Stimulated activated CD8-positive, alpha-beta memory T cell treated with anti-CD3 and anti-CD28 coated beads, Interleukin-4, amount 100 ng/mL, for 48 hours (primary cell): ENCODE measurements at regions not wholly inside any gene's neighbourhood (a gene's known extent, or its start where the extent isn't known, plus 50 kb on each side); places are given as distances from the start of the nearest gene placed in this dataset.
"Not testable (repeated sequence)": the region's sequence is repeated elsewhere in the genome, so short reads cannot be mapped to it uniquely, and the experiment has no call there.

Source experiments
- DNase-seq: peaks from one replicate; pipeline ENCODE4 v3.0.0-alpha.2; 2020

DNA sequence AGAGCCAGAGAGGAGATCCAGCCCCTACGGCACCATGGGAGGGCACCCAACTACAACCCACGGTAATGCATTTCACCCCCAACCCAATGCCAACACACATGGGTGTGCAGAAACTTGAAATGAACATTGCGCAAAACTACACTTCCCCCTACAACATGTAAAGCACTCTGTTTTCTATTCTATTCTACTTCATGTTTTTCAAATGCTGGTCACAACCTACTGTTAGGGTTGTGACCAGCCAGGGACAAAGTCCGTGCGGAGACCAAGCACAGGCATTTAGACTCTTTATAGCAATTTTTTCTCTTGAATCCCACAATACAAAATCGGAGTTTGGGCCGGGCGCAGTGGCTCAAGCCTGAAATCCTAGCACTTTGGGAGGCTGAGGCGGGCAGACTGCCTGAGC, 90.6 kb downstream of the MRPL14 start:
- DNase-seq: no peak

DNA sequence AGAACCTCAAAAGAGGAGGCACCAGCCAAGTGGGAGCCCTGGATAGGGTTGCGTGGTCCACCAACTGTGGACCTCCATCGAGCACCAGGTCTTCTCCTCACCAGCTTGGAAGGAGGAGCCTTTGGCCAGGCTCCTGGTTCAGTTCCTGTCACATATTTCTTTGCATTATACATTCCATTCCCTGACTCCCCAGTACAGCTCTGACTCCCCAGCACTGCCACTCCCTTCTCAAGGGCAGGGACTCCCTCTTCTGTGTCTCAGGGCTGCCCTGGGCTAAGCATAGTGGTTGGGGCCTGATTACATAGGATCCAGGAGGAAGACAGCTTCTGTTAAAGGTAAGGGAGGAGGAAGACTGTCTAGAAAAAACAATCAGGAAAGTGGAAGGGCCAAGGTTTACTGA, 91.1 kb downstream of the MRPL14 start:
- no peak for DNase-seq

DNA sequence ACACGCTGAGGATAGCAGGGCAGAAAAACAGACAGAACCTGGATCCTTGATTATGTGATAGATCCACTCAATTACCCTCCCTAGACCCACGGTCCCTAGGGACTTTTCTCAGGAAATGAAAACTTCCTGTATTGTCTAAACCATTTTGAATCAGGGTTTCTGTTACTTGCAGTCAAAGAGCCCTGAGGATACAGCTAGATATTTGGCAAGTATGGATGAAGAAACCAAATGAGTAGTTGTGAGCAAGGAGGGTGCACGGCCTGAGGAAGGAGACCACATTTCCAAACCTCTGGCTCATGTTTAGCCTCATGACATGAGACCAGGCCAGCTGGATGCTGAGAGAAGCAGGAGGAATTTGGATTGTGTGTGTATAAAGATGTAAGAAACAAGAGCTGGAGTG, 91.6 kb downstream of the MRPL14 start:
- no peak for DNase-seq

DNA sequence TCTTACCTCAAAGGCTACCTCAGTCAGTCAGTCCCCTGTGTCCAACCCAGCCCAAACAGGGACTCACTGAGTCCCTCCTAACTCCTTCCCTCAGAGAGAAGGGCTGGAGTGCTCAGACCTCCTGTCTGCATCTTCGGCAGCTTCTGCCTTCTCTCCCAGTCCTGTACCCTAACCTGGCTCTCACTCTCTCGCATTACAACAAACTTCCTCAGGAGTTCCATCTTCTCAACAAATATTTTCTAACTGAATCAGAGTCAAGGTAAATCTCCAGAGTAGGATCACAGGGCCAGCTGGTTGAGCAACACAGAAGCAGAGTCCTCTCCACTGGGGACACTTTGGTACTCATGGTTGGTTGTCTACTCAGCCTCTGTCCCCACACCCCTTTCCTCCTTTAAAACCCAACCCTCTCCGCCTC, 92.3 kb downstream of the MRPL14 start:
- DNase-seq: no peak

DNA sequence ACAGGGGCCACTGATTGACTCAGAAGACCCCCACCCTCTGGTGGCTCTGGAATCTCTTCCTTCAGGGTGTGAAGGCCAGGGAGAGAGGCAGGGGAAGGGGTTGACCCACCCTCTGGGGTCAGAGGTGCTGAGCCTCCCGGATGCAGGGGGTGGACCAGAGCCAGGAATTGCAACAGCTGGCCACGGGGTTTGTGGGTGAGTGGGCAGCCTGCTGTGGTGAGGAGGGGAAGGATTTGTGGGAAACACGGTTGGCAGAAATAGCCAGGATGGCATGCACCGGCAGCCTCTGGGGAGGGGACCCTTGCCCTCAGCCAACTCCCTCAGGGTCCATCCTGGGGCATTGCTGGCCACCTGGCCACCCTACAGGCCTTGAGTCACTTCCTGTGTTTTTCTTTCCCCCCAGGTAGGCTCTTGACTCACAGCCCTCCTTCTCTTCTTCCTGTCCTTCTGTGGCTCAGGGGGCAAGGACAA, 92.8 kb downstream of the MRPL14 start:
- no peak for DNase-seq

DNA sequence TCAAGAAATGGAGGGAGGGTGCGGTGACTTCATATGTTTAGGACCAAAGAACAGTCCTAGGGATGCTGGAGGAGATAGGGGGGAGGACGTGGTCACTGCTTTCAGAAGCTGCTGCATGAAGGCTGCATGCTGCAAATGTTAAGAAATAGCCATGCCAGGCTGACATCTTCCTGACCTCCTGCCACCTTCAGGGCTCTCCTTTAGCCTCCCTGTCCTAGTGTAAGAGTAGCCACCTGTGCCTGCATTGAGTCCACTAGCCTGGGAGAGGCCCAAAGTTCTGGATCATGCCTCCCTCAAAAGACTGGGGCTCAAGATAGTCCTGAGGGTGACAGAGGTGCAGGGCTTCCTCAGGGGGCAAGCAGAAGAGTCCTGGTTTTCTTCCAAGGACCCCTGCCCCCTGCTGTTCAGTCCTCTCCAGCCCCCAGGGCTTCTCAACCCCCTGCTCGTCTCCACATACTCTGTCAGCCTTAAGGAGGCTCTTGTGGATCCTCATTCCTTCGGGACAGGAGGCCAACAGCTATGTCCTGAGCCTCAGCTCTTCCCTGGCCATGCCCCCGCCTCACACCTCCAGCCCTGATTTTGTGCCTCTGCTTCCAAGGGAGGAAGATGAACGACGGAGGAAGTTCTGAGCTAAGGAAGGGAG, 96.3 kb downstream of the MRPL14 start:
- no peak for DNase-seq

DNA sequence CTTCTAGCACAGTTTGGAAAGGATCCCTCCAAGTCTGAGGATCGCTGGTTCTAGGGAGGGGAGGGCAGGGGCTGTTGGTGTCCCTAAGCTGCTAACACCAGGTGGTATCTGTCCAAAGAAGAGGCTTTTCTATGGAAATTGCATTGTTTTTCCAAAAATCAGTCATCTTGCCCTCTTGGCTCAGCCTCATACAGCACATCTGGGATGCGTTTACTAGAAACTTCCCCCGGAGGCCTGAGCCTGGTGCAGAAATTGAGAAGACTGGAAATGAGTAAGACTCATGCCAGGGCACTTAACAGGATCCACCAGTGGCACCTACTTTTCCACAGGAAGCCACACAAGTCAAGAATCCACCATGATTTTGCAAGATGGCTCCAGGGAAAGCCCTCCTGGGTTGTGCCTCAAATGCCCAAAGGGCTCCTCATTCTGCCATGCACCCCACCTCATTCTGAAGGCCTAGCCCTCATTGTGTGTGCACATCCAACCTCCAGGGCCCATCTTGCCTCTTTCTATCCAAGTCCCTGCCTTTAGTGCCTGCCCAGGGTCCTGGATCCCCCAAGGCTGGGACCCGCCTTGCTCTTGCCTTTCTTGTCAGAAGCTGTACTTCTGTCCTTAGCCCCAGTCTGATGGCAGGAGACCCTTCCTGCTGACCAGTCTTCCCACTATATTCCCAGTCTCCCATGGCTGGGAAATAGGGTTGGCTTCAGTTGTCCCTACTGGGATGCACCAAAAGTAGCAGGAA, 97.6 kb downstream of the MRPL14 start:
- no peak for DNase-seq

DNA sequence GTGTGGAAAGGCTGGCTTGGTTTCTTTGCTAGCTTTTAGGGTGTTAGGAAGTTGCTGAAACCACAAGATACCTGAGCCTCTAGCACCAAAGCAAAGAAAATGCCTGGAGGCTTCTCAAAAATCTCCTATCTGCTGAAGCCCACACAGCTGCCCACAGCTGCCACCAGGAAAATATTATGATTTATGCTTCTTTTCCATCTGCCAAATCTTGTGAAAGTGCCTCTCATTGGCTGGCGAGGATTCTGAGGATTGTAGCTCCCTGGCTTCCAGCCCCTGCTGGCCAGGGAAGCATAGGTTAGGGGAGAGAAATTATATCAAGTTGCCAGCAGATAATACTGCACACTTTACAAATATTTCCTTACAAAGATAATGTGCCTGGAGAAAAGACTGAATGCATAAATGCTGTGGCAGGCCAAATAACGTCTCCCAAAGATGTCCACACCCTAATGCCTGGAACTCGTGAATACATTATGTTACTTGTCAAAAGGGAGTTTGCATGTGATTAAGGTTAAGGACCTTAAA, 98.4 kb downstream of the MRPL14 start:
- DNase-seq: no peak

DNA sequence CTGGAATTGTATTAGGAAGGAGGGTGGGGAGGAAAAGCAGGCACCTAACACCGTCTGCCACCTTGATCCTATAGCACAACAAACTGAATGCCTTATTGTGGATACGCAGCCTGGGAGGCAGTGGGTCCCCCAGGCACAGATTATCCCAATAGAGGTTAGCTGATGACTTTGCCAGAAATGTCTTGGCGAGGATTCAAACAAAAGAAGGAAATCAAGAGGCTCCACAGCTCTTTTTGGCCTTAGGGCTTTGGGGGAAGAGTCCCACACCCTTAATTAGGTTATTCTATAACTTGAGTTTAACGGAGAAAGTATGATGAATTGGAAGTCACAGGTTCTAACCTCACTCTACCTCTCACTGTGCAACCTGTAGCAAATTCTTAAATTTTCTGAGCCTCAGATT, 102.0 kb downstream of the MRPL14 start:
- no peak for DNase-seq

DNA sequence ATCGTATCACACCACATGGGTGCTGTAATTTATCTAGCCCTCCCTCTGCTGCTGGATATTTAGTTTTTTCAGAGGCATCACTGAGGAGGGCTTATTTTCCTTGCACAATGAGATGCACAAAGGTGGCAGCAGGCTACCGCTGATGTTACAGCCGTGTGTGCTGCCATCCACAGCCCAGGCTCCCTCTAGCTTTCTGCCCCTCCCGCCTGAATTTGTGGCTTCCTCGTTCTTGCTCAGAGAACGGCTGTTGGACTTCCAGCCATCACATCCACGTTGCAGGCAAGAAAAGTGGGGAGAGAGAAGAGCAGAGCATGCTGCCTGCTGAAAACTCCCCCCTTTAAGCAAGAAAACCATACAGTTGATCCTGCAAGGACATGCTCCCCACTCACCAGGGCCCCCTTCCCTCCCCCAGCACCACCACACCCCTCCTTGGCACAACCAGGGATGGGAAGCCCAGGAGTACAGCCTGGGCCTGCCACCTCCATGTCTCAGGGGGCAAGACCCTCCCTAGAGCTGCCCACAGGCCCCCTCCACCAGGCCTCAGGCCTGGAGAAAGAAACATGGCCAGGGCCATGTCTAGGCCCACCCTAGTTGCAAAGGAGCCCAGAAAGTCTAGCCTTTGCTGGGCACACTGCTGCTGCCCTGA, 102.6 kb downstream of the MRPL14 start:
- DNase-seq: no peak

DNA sequence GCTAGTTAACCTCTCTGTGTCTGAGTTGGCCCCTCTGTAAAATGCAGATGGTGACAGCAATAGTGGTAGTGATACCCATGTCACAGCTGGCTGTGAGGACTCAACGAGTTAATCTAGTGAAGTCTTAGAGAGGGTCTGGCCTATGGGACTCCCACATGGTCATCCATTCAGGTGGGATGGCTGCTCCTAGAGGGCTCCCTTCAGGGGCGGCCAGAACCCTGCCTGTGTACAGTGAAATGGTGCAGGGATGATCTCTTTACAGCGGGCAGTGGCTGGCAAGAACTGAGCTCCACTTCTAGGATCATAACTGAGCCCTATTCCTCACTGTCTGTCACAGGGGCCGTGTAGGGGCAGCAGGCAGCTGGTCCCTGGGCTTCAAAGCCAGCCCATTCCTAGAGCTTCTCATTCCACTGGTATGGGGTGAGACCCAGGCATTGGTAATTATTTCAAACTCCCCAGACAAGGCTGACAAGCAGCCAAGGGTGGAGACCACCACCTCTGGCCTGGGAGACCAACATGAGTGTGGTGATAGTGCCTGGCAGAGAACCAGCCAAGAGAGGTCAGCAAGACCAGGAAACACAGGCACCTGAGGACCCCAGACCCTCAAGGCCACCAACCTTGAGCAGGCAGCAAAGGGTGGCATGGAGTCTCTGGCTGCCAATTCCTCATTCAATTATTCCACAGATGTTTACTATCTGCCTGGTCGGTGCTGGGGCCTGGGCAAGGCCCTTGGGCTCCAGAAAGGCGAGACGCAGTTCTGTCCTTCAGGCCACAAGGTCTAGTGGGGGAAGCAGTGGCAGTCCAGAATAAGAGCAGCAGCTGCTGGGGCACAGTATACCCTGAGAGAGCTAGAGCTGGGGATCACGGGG, 103.4 kb downstream of the MRPL14 start:
- no peak for DNase-seq

DNA sequence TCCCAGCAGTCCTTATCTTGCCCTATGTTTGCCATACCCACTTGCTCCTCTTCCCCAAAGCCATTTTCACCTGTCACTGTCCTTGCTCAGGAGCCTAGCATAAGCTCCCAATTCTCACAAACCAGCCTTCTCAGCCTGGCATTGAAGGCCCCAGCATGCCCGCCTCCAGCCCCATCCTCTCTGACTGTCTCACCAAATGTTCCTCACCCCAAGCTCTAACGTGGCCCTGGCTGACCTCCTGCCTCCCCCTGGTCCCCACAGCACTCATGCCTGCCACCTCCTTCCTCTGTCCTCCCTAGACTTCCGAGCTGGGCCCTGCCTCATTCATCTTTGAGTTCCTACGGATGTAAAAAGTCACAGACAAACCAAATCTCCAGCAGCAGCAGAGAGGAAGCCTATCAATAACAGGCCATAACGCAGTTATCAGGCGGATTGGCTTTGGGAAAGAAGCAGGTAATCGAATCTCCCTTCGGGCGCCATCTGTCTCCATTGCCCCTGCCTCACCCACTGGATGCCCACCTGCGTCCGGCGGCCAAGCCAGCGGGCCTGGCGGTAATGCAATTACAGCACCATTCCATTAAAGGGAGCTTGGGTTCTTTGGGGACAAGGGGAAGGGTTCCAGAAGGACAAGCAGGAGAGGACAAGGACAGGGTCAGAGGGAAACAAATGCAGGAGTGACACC, 104.4 kb downstream of the MRPL14 start:
- no peak for DNase-seq

DNA sequence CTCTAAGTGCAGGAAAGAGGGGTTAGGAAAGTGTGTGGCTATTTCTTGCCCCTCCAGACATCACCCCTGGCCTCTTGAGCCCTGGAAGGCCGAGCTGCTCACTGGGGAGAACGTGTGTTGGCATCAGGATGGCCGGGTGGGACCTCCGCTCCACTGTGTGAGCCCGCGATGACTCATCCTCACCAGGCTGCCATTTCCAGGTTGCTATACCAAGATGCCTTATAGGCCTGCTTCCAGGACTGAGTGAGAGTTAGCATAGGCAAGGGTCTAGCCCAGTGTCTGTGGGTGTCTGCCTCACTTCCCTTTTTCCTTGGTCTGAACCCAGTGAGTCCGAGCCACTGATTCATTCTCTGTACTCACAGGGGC, 105.0 kb downstream of the MRPL14 start:
- no peak for DNase-seq

DNA sequence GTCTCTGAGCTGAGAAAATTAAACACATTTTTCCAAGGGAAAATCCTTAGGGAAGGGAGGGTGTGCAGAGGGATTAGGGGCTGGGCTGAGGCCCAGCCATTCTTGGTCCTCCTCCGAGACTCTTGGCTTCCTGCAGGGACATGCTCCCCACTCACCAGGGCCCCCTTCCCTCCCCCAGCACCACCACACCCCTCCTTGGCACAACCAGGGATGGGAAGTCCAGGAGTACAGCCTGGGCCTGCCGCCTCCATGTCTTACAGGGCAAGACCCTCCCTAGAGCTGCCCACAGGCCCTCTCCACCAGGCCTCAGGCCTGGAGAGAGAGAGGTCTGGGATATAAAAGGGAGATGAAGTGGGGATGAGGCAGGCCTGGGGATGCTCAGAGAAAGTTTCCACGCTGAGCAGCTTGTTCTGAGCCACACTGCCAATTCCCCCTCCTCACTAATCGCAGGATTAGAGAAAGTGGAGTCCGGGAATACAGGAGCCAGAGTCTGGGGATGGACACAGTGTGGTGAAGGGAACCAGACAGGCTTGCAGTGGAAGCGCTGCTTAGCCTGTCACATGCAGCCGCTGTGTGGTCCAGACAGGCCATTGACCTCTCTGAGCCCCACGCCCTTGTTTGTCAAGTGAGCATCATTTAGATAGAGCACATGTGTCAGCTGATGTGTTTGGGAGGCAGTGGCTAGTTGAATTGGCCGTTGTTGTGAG, 105.5 kb downstream of the MRPL14 start:
- no peak for DNase-seq

DNA sequence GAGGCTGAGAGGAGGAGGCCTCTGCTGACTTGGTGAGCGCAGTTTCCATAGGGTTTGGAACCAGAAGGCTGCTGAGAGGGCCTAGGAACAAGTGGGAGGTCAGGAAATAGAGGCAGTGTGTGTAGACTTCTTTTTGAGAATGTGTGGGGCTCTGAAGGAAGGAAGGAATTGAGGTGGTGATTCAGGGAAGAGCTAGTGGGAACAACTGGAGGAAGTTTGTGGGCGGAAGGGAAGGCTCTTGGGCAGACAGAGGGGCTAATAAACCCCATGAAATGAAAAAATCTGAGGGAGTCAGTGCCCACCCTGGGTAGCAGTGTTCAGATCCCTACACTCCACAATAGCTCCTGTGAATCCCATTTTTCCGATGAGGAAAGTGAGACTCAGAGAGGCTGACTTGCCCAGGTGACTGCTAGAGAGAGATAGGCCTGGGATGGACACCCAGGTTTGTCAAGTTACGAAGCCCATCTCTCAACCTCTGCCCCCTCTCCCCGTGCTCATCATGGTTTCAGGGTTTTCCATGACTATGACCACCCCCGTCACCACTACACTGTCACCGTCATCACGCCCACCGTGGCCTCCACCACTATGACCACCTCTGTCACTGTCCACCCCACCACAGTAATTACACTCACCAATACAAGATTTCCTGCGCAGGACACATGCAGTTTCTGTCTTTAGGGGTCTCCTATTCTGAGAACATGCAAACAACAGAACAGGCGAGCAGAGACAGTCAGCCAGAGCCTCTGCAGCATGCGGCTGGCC, 106.4 kb downstream of the MRPL14 start:
- DNase-seq: no peak

DNA sequence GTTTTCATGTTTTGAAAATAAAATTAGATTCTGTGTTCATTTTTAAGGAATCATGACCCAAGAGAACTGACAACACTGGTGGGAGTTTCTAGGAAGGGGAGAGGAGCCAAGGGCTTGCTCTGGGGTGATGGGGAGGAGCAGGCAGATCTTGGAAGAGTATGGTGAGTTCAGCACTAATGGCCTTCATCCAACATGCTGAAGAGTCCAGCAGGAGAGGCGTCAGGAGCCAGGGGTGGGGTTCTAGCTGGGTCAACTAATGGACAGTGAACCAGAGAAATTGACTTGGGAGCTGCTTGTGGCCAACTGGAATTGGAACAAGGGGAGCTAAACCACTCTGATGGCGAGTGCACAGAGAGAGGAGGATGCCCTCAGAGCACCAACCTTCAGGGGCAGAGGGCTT, 107.1 kb downstream of the MRPL14 start:
- no peak for DNase-seq

DNA sequence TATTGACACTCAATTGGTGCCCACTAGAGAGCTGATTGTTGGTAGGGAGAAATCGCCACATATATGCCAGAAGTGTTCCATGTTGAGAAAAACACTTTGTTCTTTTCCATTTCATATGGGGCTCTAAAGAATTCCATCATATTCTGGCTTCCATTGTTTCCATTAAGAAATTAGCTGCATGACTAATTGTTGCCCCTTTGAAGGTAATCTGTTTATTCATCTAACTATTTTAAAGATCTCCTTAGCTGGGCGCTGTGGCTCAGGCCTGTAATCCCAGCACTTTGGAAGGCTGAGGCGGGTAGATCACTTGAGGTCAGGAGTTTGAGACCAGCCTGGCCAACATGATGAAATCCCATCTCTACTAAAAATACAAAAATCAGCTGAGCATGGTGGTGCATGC, 109.9 kb downstream of the MRPL14 start:
- not testable (repeated sequence) for DNase-seq

DNA sequence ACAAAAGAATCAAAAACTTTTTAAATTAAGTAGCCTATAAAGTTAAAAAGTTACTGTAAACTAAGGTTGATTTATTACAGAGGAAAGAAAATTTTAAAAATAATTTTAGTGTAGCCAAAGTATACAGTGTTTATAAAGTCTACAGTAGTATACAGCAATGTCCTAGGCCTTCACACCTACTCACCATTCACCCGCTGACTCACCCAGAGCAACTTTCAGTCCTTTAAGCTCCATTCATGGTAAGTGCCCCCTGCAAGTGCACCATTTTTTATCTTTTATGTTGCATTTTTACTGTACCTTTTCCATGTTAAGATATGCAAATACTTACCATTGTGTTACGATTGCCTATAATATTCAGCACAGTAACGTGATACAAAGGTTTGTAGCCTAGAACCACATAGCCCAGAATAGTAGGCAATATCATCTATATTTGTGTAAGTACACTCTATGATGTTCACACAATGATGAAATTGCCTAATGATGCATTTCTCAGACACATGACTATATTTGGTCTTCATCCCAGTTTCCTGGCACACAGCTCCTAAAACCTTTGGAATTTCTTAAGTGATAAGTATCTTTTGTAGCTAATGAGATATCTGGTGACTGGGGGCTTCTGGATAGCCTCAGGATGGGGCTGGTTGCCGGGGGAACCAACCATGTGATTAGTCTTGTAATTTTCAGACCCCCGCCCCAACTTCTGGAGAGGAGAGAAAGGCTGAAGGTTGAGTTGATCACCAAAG, 111.0 kb downstream of the MRPL14 start:
- DNase-seq: no peak

DNA sequence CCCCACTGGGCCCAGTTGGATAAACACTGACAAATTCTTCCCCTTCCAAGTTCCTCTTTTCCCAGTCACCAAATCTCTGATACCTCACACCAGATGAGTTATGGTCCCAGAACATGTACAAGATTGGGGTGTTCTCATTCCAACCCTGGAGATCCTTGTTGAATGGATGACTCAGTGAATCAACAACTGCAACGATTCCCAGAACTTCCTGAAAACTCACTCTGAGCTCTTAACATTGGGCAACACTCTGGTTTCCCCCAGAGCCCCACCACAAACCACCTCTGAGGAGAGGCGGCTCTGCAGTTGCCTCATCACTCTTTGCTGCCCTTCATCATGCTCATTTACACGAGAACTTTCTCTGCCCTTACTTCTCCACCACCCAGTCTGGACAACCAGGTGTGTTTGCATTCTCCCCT, 115.2 kb downstream of the MRPL14 start:
- DNase-seq: no peak

DNA sequence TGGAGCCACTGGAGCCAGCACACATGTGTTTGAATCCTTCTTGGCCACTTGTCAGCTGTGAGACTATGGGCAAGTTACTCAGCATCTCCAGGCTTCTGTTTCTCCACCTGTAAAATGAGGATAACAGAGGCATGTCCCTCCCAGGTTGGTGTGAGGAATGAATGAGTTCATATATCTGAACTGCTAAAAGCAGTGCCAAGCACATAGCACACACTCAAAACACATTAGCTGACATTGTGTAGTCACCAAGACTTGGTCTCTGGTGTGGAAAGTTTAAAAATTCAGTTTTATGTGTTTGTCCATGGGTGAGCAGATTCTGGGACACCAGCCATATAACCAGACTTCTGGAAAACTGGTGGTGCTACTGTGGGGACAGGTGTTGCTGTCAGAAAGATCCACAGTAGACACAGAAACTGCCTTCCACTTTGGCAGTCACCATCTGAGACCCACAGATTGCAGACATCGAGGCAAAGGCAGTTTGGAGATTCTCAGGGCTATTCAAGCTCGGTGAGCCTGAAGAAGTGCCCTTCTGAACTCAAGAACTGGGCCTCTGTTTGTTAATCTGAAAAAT, 115.8 kb downstream of the MRPL14 start:
- no peak for DNase-seq
